Fibroblast of villous mesenchyme (primary cell): ENCODE measurements at regions not wholly inside any gene's neighbourhood (a gene's known extent, or its start where the extent isn't known, plus 50 kb on each side); places are given as distances from the start of the nearest gene placed in this dataset.

Experiments used
- DNase-seq: peaks from one replicate; pipeline ENCODE4 v3.0.0-alpha.2; 2010; ENCODE audit warnings: low read depth
- H3K4me3 ChIP-seq: 2 replicates; pipeline ENCODE4 v1.5.1; 2011; ENCODE audit warnings: low read depth, mild to moderate bottlenecking, low read length
- CTCF ChIP-seq: IDR thresholded peaks from 2 replicates; pipeline ENCODE4 v1.5.1; 2012; ENCODE audit warnings: low read depth, mild to moderate bottlenecking, low read length; ENCODE audit not compliant: insufficient read depth

GRCh38 chr1:17891205-17892110 lies 136.3 kb downstream of the ACTL8 start:
- DNase-seq: no peak
- TF ChIP-seq CTCF: no peak
- no peak overlapping the region for H3K4me3 ChIP-seq

GRCh38 chr1:17892225-17892624 lies 137.1 kb downstream of the ACTL8 start:
- no peak overlapping the region for H3K4me3 ChIP-seq
- TF ChIP-seq CTCF: no peak
- DNase-seq: no peak

- no peak for DNase-seq
- no peak overlapping the region for H3K4me3 ChIP-seq
- no peak for TF ChIP-seq CTCF
These were observed 137.7 kb downstream of the ACTL8 start for GRCh38 chr1:17892851-17893250.

GRCh38 chr1:17893891-17894631 lies 138.9 kb downstream of the ACTL8 start:
- H3K4me3 ChIP-seq: no peak overlapping the region
- DNase-seq: no peak
- TF ChIP-seq CTCF: no peak

- TF ChIP-seq CTCF: no peak
- no peak for DNase-seq
- no peak overlapping the region for H3K4me3 ChIP-seq
These were observed 140.3 kb downstream of the ACTL8 start for GRCh38 chr1:17895401-17895800.

- no peak overlapping the region for H3K4me3 ChIP-seq
- no peak for DNase-seq
- no peak for TF ChIP-seq CTCF
These were observed 140.9 kb downstream of the ACTL8 start for GRCh38 chr1:17895986-17896385.
